Left kidney (tissue), 1 donor: ENCODE measurements at regions not wholly inside any gene's neighbourhood (a gene's known extent, or its start where the extent isn't known, plus 50 kb on each side); places are given as distances from the start of the nearest gene placed in this dataset.
"Not testable (repeated sequence)": the region's sequence is repeated elsewhere in the genome, so short reads cannot be mapped to it uniquely, and the experiment has no call there.

Source experiments
- DNase-seq: peaks from one replicate; pipeline ENCODE4 v3.0.0-alpha.2; 2013

DNA sequence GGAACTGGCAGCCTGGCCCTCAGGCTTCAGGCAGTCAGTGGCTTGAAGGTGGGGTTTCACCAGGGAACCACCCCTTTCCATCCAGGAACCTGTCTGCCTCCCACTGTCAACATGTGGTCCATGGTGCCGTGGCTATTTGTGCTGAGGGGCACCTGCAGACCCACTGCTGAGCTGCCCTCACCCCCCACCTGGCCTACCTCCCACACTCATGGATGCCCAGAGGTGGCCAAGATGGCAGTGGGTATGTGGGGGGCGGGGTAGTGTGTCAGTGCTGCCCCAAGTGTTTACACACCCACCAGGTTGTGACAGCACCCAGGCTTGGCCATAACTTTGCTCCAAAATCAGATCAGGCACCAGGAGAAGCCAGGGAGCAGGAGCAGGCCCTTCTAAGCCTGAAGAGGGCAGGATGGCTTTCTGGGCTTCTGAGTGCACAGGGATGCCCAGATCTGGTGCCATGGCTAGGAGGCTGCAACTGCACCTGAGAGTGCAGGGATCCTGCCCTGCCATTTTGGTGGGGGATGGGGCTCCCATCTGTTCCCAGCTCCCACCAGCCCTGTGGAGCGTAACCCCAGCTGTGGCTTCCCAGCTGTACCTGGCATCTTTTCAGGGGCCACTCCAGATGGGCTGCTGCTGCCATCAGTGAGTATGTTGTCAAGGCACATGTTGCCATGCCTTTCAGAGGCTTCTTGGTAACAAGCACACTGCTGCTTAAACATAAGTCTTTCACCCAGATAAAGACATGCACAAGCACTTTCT lies 263.9 kb downstream of the LRIG3 start:
- no peak for DNase-seq

DNA sequence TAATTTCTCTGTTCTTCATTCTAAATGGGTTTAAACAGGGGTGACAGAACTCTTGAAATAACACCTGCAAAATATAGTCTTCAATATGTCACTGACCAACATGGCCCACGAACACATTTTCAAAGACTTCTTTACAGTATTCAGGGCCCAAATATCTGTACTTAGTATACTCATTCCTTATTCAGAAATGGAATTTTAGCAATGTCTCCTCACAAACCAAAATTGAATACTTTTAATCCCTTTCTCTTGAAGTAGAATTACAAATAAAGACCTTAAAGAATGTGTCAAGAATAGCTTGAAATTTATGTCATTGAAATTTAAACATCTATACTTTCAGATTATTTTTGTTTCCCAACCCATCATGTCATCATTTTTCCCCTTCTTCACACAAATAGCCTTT lies 263.1 kb downstream of the LRIG3 start:
- no peak for DNase-seq

DNA sequence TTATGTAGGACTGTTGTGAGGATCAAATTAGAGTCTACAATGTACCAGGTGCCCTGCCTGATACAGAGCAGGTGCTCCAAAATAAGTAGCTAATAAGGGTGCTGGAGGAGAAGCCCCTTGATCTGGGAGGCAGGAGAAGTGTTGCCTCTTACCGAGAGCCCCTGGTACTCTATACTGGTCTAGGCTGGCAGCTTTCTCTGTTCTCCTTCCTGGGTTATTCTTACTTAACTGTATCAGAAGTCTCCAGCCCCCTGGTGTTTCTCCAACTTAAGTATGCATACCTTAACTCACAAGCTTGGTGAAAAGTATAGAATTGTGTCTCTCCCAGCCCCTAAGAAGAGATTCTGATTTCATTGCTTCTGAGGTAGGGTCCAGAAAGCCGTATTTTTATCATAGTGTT lies 254.9 kb downstream of the LRIG3 start:
- DNase-seq, result no peak

DNA sequence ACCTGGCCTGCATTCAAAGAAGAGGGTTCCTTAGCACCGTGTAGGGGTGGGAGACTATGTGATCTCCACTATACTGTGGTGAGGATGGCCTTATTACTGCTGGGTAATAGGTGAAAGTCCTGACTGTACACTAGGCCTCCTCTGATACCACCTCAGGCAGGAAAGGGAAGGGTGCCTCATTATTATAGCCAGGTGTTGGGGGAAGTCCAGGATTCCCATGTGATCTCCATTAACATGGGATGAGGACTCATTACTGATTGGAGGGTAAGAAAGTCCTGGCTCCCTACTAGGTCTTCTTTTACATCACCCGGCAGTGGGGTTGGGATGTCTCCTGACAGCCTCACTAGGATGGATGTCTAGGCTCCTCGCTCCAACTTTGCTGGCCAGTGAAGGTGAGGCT lies 252.1 kb downstream of the LRIG3 start:
- no peak for DNase-seq

DNA sequence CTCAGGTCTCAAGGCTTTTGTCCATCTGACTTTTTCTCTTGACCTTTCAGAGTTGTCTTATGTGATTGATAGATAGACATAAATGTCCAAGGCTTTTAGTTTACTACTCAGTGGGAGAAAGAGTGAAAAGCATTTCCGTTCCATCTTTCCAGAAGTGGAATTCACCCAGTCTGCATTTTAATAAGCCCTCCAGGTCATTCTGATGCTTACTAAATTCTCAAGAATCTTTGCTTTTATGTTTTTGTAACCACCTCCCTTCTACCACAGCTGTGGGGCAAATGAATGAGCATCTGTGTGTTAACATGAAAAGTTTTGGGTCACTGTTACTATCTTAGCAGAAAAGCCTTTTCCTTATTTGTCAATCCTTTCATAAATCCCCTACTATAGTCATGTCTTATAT lies 251.4 kb downstream of the LRIG3 start:
- no peak for DNase-seq

DNA sequence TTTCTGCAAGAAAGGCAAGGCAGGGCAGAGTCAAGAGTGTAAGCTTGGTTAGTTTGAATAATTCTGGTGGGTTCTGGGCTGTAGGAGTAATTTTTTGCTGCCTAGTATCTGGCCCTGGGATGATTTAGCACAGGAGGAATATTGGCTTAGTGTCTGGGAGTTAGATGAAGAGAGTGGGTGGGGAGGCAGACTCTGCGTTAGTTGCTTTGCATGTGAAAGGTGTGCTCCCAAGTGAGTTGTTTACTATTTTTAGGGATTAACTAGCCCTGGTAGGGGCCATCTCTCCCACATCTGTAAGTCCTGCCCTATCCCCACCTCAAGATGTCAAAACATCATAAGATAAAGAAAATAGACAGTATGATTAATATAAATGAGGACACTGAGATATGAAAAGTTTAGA lies 249.7 kb downstream of the LRIG3 start:
- no peak for DNase-seq

DNA sequence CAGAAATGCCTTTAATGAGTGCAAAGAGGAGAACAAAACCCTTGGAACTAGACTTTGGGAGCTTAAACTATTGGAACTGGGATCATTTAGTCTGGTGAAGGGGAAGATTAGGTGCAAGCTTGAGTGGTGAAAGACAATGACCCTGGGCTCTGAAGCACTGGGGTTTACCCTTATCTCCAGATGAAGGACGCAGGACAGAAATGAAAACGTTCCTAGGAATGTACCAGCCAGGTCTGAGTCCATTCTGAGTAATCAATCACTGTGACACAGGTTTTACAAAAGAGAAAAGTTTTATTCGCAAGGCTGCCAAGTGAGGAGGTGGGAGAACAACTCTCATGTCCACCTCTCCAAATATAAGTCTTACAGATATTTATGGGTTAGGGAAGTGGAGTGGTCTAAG lies 249.1 kb downstream of the LRIG3 start:
- DNase-seq, result no peak

DNA sequence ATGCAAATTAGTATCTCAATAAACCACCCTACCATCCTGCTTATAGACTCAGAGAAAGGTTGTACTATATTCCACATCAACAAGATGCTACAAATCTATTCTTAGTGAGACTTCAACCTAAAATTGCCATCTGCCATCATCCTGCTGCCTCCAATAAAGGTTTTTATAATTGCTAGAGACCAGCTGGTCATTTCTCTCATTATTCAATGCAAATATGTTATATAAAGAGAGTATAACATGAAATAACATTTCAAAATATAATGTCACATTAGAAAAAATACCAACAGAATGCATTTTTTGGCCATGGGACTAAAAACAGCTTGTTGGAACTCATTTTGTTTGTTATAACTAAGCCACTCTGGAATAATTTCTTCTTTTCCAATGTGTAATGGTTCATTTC lies 247.3 kb downstream of the LRIG3 start:
- no peak for DNase-seq

DNA sequence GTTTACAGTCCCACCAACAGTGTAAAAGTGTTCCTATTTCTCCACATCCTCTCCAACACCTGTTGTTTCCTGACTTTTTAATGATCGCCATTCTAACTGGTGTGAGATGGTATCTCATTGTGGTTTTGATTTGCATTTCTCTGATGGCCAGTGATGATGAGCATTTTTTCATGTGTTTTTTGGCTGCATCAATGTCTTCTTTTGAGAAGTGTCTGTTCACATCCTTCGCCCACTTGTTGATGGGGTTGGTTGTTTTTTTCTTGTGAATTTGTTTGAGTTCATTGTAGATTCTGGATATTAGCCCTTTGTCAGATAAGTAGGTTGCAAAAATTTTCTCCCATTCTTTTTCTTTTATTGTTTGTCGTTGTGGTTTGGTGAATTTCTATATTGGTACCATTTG lies 242.5 kb downstream of the LRIG3 start:
- not testable (repeated sequence) for DNase-seq

DNA sequence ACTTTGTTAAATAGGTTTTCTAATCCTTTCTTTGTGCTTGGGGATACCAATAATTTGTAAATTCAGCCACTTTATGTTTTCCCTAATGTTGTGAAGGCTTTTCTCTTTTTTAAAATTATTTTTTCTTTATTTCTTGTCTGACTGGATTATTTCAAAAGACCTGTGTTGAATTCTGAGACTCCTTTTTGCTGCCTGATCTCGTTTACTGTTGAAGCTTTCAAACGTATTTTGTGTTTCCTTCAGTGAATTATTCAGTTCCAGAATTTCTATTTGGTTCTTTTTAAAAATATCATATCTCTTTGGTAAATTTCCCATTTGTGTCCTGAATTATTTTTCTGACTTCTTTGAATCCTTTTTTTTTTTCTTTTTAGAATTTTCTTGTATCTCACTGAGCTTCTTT lies 241.6 kb downstream of the LRIG3 start:
- DNase-seq, result no peak

DNA sequence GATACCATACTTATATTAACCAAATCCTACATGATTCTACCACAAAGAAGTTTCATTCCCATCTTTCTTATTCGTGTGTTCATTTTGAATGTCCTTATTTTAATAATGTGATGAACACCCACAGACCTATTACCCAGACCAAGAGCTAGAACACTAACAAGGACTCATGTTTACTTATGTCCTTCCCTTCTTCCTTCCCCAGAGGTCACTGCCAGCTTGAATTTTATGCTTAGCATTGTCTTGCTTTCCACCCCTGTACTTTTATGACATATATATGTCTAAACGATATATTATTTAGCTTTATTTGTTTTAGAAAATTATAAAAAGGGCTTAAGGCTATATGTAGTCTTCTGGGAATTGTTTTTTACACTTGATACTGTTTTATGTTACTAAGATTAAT lies 238.6 kb downstream of the LRIG3 start:
- no peak for DNase-seq

DNA sequence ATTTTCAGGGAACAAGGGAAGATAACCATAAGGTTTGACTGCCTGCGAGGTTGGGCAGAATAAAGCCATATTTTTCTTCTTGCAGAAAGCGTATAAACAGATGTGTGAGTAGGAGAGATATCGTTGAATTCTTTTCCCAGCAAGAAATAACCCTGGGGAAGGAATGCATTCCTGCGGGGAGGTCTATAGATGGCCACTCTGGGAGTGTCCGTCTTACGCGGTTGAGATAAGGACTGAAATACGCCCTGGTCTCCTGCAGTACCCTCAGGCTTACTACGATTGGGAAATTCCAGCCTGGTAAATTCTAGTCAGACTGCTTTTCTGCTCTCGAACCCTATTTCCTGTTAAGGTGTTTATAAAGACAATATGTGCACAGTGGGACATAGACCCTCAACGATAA lies 225.0 kb downstream of the LRIG3 start:
- DNase-seq, result no peak

DNA sequence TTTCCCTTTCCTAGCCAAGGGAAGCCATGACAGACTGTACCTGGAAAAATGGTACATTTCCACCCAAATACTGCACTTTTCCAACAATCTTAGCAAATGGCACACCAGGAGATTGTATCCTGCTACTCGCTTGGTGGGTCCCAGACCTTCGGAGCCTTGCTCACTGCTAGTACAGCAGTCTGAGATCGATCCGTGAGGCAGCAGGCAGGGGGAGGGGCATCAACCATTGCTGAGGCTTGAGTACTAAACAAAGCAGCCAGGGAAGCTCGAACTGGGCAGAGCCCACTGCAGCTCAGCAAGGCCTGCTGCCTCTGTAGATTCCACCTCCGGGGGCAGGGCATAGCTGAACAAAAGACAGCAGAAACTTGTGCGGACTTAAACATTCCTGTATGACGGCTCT lies 218.8 kb downstream of the LRIG3 start:
- no peak for DNase-seq

DNA sequence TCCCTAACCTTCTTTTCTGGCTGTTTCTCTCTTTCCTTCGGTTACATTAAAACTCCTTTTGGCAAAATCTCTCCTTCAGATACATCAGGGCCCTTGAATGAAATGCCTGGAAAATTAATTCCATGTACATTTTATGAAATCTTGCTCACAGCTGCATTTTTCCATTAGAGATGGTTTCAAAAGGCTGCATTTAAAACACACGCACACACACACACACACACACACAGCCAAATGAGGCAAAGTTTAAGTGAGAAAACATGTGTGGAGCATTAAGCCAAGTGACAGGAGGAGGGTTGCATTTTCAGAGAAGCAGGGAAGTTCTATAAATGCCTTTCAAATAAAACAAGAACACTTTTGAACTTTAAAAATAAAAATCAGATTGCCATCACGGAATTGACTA lies 216.4 kb downstream of the LRIG3 start:
- peak; percentile 4 for DNase-seq

DNA sequence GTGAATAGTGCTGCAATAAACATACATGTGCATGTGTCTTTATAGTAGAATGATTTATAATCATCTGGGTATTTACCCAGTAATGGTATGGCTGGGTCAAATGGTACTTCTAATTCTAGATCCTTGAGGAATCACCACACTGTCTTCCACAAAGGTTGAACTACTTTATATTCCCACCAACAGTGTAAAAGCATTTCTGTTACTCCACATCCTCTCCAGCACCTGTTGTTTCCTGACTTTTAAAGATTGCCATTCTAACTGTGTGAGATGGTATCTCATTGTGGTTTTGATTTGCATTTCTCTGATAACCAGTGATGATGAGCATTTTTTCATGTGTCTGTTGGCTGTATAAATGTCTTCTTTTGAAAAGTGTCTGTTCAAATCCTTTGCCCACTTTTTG lies 215.5 kb downstream of the LRIG3 start:
- DNase-seq, result not testable (repeated sequence)

DNA sequence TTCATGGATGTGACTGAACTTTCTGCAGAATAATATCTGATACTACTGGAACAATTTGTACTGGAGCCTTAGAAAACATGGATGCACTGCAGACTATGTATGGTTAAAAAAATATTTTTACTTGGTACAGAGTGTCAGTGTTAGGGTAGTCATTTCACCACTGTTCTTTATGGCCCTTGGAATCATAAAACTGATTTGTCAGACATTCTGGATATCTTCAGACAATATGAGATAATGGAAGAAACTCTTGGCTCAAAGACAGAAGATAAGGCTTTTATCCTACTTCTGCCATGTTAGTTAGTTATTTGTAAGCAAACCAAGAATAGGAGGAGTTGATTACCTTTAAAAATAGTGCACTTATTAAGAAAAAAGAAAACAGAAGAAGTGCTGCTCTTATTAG lies 209.4 kb downstream of the LRIG3 start:
- no peak for DNase-seq

DNA sequence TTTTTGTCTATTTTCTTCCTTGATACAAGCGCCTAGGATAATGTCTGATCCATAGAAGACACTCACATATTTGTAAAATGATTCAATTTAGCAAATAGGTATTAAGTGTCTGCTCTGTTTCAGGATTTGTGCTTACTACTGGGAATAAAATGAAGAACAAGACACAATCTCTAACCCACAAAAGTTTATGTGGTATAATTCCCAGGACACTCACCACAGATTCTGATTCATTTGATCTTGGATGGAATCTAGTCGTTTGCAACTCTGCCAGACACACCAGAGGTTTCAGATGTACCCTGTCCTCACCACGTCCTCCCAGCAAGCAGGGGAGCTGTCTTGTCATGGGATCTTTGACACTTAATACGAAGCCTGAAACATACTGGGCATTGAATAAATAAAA lies 208.3 kb downstream of the LRIG3 start:
- DNase-seq, result no peak

DNA sequence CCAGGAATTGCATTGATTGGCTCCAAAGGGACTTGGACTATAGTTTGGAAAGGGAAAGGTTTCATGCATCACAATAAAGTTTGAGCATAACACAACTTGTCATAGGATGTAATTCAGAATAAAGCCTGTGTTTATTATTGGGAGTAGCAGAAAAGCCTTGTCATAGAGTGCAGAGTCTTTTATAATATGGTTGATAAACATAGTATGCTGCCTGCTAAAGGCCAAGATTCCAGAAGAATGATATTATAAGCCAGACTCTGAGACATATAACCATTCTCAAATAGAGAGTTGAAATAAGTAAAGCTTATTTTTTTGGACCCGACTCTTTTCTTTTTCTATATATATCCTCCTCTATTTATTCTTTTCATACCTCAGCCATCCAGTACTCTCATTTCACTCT lies 207.3 kb downstream of the LRIG3 start:
- DNase-seq, result no peak

DNA sequence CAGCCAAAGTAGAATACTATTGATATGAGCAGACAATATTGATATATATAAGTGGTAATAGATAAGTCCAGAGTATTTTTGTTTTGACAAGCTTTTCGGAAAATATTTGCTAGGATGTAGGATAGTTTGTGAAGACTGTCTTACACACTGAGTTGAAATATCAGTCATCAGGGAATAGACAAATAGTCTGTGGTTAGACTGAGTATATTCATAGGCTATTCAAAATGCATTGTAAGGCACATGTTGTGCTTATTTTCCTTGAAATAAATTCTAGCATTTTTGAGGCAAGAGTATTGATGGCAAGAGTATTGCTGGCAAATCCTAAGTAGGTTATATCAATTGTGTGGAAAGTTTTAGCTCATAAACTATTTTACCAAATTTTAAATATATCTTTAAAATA lies 201.1 kb downstream of the LRIG3 start:
- DNase-seq, result no peak

DNA sequence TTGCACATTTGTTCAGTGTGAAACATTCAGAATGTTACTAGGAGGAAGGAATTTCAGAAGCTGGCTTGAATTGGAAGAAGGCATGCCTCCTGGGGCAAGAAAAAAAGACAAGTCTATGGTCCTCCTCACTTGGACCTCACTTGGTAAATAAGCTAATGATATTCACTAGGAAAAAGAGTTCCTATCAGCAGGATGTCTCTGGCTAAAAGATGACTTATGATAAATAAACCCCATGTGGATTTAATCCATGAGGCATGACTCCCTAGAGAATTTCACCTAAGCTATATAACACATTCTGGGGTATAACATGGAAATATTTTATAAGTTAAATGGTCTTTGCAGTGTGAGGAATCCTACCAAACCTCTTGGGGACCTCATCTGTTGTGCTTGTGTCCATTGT lies 199.9 kb downstream of the LRIG3 start:
- DNase-seq, result no peak

DNA sequence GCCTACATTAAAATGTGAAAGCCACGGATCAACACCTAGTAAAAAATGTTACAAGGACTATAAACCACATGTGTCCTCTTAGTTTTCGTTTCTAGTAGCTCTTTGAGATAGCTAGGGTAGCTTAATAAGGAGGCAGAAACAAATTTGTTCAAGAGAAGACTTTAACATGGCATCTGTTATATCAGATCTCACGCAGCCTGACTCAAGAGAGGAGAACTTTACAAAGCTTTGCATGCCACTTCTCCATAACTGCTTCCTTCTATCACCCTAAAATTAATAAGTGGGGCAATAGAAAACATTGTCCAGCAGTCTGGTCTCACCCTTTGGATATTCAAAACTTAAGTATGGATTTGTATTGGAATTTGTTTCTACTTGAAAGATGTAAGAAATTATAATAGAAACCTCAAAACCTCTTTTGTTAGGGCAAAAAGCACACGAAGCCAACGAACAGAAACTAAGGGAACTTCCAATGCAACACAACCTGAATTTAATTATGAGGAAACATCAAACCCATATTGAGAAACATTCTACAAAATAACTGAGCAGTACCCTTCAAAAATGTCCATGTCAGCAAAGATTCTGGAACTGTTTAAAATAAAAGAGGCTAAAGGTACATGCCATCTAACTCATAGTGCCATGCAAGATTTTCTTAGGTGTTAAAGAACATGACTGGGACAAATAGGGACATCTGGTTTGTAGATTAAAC lies 194.8 kb downstream of the LRIG3 start:
- DNase-seq, result no peak

DNA sequence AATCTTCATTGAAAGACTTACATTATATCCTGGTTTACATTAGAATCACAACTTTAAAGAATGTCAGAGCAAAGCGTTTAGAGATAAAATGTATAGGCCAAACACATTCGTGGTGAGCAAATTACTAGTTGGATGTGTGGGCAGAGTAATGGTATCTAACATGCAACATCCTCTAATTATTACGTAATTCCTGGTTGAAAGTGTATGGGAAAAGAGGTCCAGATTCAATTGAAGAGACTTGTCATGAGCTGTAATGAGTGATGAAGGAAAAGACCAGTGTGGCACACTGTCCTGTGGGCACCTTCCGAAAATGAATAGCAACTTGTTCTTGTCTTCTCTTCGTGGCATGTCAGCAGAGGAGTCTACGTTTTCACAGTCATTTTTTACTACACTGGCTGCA lies 192.8 kb downstream of the LRIG3 start:
- DNase-seq, result no peak

DNA sequence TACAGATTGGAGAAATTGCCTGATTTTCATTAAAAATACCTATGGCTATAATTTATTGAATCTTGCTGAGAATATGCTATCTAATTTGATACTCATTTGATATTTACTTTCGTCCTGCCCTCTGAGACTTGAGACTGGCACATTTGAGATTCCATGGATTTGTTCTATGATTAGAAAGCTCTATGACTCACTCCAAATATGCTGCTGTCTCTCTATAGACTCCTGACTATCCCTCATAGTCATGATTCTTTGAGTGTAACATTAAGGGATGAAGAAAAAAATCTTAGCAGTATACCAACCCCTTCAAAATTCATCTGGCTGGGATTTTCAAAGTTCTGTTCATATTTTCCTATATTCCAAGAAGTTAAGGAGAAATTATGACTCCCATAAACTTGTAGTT lies 191.9 kb downstream of the LRIG3 start:
- no peak for DNase-seq

DNA sequence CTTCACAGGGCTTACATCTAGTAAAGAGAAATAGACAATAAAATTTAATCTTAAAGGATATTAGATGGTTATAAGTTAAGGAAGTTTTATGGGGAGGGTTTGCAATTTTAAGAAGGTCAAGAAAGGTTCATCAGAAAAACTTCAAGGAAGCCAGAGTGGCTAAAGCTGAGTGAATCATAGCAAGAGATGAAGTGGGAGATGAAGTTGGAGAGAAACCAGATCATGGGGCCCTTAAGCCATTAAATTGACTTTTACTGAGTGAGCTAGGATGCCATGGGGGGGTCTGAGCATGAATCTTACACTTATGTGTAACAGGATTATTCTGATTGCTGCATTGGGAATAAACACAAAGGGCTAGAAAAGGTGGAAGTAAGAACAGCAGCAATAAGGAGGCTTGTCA lies 189.2 kb downstream of the LRIG3 start:
- DNase-seq, result no peak
